GM21786 (cell line): ENCODE measurements at regions not wholly inside any gene's neighbourhood (a gene's known extent, or its start where the extent isn't known, plus 50 kb on each side); places are given as distances from the start of the nearest gene placed in this dataset.
"Not testable (repeated sequence)": the region's sequence is repeated elsewhere in the genome, so short reads cannot be mapped to it uniquely, and the experiment has no call there.

ENCODE experiments used
- ATAC-seq: cut with Tn5 transposase; IDR thresholded peaks from one replicate; pipeline ENCODE4 v1.9.1; 2021; ENCODE audit not compliant: unreplicated experiment

DNA sequence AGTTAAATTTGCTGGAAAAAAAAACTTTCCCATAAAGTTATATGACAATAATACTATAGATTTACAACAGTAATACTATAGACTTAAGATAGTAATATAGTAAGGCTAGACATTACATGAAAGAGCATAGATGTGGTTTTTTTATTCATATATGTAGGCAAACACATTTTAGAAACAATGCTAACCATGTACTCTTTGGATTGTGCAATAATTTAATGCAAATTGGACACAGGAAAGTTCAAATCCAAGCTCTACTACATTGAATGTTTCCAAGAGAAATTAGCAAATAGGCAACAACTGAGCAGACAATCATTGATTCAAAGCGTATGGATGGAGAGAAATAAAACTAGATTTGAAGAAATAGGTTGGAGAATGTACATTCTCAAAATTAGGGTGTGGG lies 469.2 kb downstream of the CNTN3 start:
- ATAC-seq, result no peak

GRCh38 chr3:74139648-74140047 lies 474.8 kb downstream of the CNTN3 start:
- no peak for ATAC-seq

- no peak for ATAC-seq
Measured at GRCh38 chr3:74137790-74138189, 476.7 kb downstream of the CNTN3 start.

DNA sequence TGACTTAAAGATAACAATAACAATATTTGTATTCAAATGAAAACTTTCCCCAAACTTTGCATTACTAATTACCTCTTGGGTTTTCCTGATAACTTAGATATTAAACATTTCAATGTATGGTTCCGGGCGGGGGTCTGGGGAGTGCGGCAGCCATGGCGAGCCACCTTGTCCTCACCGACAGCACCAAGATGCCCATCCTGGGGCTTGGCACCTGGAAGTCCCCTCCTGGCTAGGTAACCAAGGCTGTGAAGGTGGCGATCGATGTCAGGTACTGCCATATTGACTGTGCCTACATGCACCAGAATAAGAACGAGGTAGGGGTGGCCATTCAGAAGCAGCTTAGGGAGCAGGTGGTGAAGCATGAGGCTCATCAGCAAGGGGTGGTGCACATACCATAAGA lies 478.7 kb downstream of the CNTN3 start:
- no peak for ATAC-seq

GRCh38 chr3:74134831-74135230 lies 479.6 kb downstream of the CNTN3 start:
- ATAC-seq, result no peak

GRCh38 chr3:74131546-74132328 lies 482.7 kb downstream of the CNTN3 start:
- ATAC-seq, result not testable (repeated sequence)

DNA sequence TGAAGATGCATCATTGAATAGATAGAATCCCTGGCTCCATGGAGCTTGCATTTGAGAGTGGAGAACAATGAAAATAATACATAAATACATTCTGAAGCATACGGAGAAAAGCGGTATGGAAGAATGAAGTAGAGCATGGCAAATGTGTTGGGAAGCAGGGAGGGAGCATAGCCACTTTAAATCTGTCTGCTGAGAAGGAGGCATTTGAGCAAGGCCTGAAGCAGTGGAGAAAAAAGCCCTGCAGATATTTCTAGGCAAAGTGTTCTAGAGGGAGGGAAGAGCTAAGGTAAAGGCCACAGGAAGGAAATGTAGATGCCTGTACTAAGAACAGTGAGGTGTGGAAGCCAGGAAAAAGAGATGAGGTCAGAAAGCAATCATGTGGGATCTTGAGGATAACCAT lies 484.8 kb downstream of the CNTN3 start:
- ATAC-seq, result no peak

GRCh38 chr3:74129056-74129455 lies 485.4 kb downstream of the CNTN3 start:
- ATAC-seq, result no peak

- ATAC-seq, result no peak
Measured at GRCh38 chr3:74127256-74127655, 487.2 kb downstream of the CNTN3 start.

GRCh38 chr3:74124782-74125181 lies 489.7 kb downstream of the CNTN3 start:
- no peak for ATAC-seq

DNA sequence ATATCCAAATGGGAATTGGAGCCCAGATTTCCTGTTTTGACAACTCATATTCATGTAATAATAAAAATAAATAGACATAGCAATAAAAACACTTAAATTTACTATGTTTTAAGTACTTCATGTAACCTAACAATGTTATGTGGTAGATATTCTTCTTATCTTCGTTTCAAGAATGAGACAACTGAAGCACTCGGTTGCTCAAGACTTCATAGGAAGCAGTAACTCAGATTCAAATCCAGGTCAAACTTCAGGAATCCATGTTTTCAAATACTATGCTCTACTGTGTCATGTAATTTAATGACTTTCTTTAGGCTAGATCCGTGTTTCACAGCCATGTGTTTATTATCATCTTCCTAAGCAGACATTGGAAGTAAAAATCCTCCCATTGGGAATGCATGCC lies 492.2 kb downstream of the CNTN3 start:
- ATAC-seq, result no peak

DNA sequence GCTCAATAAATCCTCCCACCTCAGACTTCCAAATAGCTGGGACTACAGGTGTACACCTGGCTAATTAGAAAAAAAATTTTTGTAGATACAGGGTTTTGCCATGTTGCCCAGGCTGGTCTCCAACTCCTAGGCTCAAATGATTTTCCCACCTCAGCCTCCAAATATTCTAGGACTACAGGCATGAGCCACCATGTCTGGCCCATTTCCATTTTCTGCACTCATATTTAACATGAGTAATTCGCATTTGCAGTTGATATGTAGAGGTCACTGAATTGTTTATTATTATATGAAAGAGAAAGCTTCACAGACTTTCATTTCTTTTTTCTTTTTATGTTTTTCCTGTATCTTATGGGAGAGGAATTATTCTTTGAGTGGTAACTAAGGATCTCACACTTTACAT lies 492.7 kb downstream of the CNTN3 start:
- ATAC-seq, result no peak

GRCh38 chr3:74119221-74119620 lies 494.5 kb upstream of the PDZRN3 start:
- ATAC-seq, result no peak

DNA sequence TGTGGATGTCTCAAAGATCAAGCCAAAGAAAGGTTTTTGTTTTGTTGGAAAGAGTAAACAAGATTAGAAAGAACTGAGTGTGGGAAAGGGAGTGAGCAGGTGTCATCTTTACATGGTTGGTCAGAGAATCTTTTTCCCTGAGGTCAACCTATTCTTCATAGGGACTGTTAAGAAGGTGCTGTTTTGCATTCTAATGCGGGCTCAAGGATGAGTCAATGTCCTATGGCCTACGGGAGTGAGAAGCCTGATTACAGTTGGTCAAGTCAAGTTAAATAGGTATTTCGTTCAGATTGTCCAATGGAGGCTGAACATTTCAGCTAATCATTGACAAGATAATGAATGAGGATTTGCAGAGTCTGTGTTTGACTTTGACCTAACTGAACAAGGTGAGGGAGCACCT lies 491.2 kb upstream of the PDZRN3 start:
- no peak for ATAC-seq

GRCh38 chr3:74107451-74107850 lies 482.7 kb upstream of the PDZRN3 start:
- no peak for ATAC-seq

DNA sequence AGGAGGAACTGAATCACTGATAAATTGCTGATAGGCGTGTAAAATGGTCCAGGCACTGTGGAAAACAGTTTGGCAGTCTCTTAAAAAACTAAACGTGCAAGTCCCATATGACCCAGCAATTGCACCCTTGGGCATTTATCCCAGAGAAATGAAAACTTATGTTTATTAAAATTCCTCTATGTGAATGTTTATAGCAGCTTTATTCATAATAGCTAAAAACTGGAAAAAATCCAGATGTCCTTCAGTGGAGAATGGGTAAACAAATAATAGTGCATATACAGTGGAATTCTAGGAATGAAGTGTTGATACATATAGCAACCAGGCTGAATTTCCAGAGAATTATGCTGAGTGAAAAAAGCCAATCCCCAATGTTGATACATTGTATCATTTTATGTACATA lies 482.2 kb upstream of the PDZRN3 start:
- ATAC-seq, result no peak

DNA sequence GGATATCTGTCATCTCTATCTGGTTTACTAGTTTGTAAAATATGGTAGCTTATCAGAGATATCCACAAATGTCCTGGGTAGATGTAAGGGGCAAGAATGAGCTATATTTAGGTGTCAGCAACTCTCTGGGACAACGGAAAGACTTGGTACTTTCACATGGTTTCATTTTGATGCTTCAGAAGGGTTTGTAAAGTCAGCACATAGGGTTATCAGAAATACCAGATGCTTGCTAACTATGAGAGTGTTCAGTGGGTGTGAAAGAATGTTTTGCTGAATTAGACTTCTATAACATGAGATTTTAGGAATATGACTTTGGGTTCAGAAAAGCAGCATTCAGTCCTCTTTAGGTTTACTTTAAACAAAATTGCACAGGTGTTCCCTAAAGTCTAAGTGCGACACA lies 466.5 kb upstream of the PDZRN3 start:
- ATAC-seq, result no peak

- ATAC-seq, result no peak
Measured at GRCh38 chr3:74089814-74090213, 465.1 kb upstream of the PDZRN3 start.

GRCh38 chr3:74080056-74080461 lies 455.3 kb upstream of the PDZRN3 start:
- ATAC-seq, result no peak

- no peak for ATAC-seq
Measured at GRCh38 chr3:74075241-74075640, 450.5 kb upstream of the PDZRN3 start.

- ATAC-seq, result no peak
Measured at GRCh38 chr3:74074700-74075099, 450.0 kb upstream of the PDZRN3 start.

GRCh38 chr3:74067296-74067695 lies 442.6 kb upstream of the PDZRN3 start:
- ATAC-seq, result no peak

GRCh38 chr3:74066456-74066855 lies 441.7 kb upstream of the PDZRN3 start:
- no peak for ATAC-seq
